Fibroblast of upper back skin (primary cell): ENCODE measurements at regions not wholly inside any gene's neighbourhood (a gene's known extent, or its start where the extent isn't known, plus 50 kb on each side); places are given as distances from the start of the nearest gene placed in this dataset.

ENCODE experiments used
- DNase-seq: peaks from one replicate; pipeline ENCODE4 v3.0.0-alpha.2; 2013

- no peak for DNase-seq
Observed at GRCh38 chr11:131056036-131056435, 139.8 kb upstream of the SNX19 start.

GRCh38 chr11:131063638-131064037 lies 147.4 kb upstream of the SNX19 start:
- DNase-seq: no peak

- DNase-seq: peak; percentile 73
Observed at GRCh38 chr11:131064373-131064991, 148.2 kb upstream of the SNX19 start.

- DNase-seq: no peak
Observed at GRCh38 chr11:131065435-131066413, 149.4 kb upstream of the SNX19 start.

GRCh38 chr11:131066551-131066950 lies 150.3 kb upstream of the SNX19 start:
- no peak for DNase-seq

GRCh38 chr11:131070365-131070764 lies 154.1 kb upstream of the SNX19 start:
- DNase-seq: no peak

DNA sequence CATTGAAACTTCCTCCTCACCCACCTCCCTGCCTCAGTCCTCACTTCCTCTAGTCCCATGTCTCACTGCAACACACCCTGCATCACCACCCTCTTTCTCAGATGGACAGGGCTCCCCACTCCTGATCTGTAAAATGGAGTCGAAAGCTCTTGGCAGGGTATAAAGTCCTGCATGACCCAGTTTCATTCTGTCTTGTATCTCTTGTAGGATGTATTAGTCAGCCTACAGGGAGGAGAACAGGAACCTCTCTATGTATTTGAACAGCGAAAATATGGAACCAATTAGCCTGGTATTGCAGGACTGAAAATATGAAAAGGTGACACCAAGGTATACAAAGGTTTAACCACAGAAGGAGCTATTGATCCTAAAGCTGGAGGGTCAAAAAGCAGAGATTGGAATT lies 156.9 kb upstream of the SNX19 start:
- peak; percentile 41 for DNase-seq

GRCh38 chr11:131074573-131074972 lies 158.3 kb upstream of the SNX19 start:
- DNase-seq: no peak

DNA sequence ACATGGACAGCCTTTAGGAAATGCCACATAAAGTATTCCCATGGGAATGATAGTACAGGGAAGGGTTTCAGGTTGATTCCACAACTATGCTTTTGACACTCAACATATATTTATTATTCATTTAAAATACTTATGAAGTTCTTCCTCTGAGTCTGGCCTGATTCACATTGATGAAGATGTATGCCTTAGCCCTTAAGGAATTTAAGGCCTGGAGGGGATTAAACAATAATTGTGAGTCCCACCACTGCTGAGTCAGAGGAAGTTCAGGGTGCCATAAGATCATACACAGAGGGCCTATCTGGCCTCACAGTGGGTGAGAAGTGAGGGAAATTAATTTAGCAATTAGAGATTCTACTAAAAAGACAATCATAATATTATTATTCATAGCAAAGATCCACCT lies 161.1 kb upstream of the SNX19 start:
- peak; percentile 55 for DNase-seq

DNA sequence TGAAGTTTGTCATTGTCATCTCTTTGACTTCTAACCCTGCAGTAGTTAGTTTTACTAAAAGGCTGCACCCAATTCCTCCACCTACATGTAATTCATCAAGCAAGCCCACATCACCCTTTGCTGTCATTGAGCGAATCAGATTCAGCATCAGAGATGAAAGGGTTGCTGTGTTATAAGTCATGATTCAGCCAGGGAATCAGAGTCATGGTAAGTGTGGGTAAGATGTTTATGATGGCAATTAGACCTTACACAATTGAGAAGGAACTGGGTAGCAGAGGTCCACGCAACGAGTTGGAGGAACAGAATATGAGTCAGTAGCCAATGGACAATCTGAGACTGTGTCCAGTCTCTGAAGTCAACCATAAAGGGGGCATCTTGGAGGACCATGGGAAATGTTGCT lies 162.8 kb upstream of the SNX19 start:
- no peak for DNase-seq

DNA sequence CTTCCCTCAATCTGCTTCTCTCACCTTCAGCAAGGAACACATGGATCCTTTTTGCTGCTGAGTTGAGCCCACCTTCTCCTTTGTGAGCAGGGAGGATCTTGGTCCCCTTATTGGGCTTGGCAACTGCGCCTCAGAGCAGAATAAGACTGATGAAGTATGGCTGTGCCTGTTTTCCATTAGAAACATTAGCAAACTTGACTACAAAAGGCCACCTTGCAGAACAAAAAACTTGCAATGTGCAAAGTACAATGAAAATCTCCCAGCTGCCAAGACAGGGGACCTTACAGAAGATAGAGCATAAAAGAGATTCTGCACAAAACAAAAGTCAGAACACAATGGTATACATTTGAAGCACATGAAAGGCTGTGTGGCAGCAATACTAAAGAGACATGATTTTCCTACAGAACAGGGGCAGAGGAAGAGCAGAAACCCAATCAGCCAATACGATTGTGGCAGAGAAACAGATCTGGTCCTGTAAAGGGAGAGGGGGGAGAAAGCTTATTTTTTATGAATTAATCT lies 173.5 kb upstream of the SNX19 start:
- no peak for DNase-seq

DNA sequence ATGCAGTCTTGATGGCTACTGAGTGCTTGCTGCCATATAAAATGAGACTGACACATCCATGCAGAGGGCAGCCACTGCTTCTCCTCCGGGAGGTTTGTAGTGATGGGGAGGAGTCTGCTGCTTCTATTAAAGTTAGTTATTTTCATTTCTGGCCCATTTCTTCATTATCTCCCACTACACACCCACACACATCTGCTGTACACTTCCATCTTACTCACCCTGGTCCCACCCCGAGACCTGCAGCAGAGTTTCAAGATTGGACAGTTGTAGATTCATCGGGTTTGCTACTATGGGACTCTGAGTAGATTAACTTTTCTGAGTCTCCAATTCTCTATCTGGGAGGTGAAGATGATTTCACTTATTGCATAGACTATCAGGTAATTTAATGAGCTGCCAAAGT lies 176.2 kb upstream of the SNX19 start:
- no peak for DNase-seq

GRCh38 chr11:131094827-131095226 lies 178.5 kb upstream of the SNX19 start:
- no peak for DNase-seq

DNA sequence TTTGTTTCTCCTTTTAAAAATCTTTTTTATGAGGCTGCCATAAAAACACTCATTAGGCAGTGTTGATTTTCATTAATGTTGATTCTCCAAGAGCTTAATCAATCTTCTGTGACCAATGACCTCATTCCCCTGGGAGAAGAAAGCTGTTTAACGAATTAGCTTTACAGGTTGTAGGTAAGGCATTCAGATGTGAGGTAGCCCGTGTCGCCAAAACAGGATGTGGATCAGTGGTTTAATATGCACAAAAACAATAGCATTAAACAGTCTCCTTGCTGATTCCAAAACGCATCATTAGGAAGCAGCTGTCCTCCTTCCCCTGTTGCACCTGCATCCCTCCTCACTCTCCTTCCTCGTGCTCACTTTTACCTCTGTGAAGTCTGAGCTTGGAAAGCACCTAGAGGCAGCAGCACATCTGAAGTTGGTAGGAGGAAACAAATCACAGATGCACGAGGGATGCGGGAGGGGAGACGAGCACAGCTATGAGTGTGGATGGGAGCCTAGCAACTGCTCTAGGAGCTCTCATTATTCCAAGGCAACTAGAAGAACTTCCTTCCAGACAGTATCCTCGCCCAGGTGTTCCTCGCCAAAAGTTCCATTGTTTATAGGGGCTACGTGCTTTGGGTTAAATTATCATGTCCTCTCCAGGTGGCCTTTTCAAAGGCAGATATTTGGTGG lies 179.4 kb upstream of the SNX19 start:
- DNase-seq: no peak

- DNase-seq: peak; percentile 19
Observed at GRCh38 chr11:131099013-131099412, 182.7 kb upstream of the SNX19 start.

DNA sequence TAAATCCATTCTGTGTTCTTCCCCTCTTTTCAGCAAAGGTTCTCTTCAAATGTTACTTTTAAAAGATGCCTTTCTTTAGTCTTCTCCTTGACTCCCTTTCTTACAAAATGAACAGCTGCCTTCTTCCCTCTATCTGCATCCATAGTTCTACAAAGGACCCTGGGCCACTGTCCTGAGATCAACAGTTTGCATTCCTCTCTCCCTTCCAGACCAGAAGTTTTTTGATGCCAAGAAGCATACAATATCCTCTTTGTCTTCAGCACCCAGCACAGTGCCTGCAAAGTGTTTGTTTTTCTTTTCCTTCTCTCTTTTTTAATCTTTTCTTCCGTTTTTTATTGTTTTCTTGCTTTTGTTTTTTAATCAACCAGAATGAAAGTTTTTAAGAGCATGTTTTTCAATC lies 183.5 kb upstream of the SNX19 start:
- DNase-seq: no peak

DNA sequence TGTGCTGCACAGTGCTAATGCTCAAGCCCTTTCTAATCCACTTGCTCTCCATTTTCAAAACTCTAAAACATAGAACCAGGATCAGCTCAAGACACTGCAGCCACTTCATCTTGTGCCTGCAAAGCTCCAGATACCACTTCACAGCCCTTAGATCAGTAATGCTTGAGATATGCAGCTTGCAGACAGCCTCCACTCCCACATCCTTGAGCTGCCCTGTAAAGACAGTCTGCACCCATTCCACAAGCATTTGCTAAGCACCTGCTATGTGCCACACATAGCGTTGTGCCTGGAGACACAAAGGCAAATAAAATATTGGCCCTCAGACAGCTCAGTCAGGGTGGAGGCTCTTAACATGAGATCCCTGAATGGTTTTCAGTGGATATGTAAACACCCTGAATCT lies 192.5 kb upstream of the SNX19 start:
- DNase-seq: peak; percentile 13

DNA sequence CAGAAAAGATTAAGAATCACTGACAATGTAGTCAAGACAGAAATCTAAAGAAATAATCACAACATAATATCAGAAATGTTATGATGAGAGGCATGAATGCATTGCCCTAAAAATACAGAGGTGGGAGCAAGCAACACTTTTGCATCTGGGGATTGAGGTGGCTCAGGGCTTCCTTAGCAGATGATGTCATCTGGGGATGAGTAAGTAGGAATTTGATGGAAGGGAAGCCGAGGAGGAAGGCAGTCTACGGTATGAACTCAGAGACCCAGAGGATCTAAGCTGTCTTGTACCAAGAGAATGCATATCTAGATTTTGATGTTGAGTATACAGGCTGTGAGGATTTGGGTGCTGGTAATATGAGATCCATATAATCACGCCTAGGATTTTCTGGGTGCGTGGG lies 193.0 kb upstream of the SNX19 start:
- DNase-seq: peak; percentile 59

DNA sequence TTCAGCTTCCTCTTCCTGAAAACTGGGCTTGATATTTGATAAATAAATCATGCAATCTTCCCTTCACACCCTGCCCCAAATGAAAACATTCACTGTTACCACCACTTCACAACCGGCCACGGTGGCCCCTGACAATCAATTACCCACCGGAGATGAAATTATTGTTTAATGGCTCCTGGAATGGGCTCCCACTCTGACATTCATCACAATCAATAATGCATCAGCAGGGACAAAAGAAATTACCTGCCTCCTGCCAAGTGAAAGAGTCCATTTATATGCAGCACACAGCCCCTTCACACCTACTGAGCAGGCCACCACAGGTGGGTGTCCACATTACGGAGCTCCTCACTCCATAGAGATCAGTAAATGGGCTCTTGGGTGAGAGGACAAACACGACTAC lies 193.5 kb upstream of the SNX19 start:
- no peak for DNase-seq

GRCh38 chr11:131111775-131112174 lies 195.5 kb upstream of the SNX19 start:
- DNase-seq: no peak

DNA sequence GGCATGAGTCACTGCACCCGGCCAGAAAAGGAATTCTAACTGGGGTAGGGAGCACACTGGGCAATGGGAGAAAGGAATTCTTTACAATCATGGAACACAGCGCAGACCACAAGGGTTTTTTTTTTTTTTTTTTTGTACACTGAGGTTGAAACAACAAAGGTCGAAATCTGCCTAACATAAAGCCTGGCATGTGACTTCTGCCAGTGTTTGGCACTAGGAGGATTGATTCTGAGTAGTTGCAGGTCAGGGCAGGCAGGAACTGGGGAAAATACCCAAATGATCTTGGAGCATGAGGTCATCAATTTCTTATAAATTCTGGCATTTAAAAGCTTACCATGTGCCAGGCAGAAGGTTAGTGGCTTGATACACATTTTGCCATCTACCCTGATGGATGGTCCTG lies 202.0 kb upstream of the SNX19 start:
- DNase-seq: peak; percentile 5

DNA sequence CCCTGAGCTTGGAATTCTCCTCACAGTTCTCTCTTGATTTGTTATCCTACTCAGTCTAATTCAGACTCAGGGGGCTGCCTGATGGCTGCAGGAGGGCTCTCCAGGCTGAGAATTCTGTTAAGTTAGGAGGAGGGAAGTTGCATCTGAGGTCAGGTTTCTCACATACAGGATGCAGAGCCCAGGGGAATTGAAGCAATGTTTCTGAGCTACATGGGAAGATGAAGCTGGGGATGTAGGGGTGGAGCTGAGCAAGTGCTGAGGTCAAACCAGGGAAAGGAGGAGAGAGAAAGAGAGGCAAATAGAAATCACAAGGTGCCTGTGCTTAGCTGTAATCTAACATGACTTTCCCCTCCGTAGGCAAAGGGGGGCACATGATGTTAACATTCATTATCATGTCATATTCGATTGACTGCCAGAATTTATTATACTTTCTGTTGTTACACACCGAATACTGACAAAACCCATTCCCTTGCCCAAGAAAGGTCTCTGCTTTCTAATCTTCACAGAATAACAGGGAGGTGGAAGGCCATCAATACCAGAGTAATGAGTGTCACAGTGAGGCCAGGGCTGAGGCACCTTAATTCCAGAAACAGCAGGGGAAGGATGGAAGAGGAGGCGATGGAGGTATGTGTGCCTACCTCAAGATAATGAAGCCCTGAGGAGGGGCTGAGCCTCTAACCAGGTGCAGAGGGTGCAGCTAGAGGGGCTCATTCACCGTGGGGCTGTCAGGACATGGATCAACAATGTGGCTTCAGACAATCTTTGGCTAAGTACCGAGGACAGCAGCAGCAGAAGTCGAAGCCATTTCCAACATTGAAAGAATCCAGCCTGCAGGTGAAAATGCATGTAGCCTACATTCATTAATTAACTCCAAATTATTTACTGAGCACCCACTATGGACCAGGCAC lies 205.4 kb upstream of the SNX19 start:
- DNase-seq: no peak
